HL-60 (cell line): ENCODE measurements at regions not wholly inside any gene's neighbourhood (a gene's known extent, or its start where the extent isn't known, plus 50 kb on each side); places are given as distances from the start of the nearest gene placed in this dataset.

Experiments
- DNase-seq, 2 experiments: peaks; one replicate each; pipeline ENCODE4 v3.0.0-alpha.2; 2010 to 2020; ENCODE audit warnings: low read depth in 1 of 2, low spot score in 1 of 2
- H3K27ac ChIP-seq: fragments of 250-450 bp; sonication (Bioruptor Pico); replicated peaks from 2 replicates; pipeline ENCODE4 v1.5.1; 2020; ENCODE audit warnings: mild to moderate bottlenecking, moderate library complexity
- H3K27me3 ChIP-seq: fragments of 250-450 bp; sonication (Bioruptor Pico); 2 replicates; pipeline ENCODE4 v1.5.1; 2021; ENCODE audit warnings: mild to moderate bottlenecking, moderate library complexity; ENCODE audit not compliant: insufficient read depth, poor library complexity, severe bottlenecking
- H3K4me3 ChIP-seq: replicated peaks from 2 replicates; pipeline ENCODE4 v1.5.1; 2011; ENCODE audit warnings: mild to moderate bottlenecking, control low read depth, low read length; ENCODE audit not compliant: insufficient read depth
- GABPA ChIP-seq: IDR thresholded peaks from 2 replicates; pipeline ENCODE4 v1.6.1; 2012; ENCODE audit warnings: low read depth
- POLR2AphosphoS5 ChIP-seq: IDR thresholded peaks from 2 replicates; pipeline ENCODE4 v1.6.1; 2012; ENCODE audit warnings: low read depth
- SPI1 ChIP-seq: IDR thresholded peaks from 2 replicates; pipeline ENCODE4 v1.6.1; 2012; ENCODE audit warnings: low read depth, mild to moderate bottlenecking, borderline replicate concordance
- TF ChIP-seq, protein P1 (sequence below): IDR thresholded peaks from 2 replicates; pipeline ENCODE4 v1.6.1; 2012; ENCODE audit warnings: low read depth; ENCODE audit not compliant: insufficient replicate concordance
- TF ChIP-seq, protein P2 (sequence below): IDR thresholded peaks from one replicate; pipeline ENCODE4 v1.5.1; 2011; ENCODE audit warnings: low read length, control low read depth, inconsistent platforms; ENCODE audit not compliant: insufficient read depth

DNA sequence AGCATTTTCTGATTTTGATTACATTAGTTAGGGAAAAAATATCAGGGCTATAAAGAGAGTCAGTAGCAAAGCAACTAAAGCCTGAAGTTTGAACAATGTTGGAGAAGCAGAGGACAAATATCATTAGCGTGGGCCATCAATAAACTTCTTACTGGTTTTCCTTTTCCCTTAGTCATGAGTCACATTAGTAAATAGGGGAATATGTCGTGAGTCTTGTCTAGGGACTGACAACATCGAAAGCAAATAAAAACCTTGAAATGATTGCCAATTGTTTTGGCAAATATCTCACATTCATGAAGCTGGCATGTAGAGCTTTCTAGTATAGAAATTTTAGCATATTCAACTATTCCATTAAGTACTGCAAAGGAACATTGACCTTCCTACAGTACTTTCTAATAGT is 806.0 kb upstream of the SORCS1 start:
- TF ChIP-seq SPI1 (no peak), GABPA (no peak), POLR2AphosphoS5 (no peak)
- TF ChIP-seq, protein P1, sequence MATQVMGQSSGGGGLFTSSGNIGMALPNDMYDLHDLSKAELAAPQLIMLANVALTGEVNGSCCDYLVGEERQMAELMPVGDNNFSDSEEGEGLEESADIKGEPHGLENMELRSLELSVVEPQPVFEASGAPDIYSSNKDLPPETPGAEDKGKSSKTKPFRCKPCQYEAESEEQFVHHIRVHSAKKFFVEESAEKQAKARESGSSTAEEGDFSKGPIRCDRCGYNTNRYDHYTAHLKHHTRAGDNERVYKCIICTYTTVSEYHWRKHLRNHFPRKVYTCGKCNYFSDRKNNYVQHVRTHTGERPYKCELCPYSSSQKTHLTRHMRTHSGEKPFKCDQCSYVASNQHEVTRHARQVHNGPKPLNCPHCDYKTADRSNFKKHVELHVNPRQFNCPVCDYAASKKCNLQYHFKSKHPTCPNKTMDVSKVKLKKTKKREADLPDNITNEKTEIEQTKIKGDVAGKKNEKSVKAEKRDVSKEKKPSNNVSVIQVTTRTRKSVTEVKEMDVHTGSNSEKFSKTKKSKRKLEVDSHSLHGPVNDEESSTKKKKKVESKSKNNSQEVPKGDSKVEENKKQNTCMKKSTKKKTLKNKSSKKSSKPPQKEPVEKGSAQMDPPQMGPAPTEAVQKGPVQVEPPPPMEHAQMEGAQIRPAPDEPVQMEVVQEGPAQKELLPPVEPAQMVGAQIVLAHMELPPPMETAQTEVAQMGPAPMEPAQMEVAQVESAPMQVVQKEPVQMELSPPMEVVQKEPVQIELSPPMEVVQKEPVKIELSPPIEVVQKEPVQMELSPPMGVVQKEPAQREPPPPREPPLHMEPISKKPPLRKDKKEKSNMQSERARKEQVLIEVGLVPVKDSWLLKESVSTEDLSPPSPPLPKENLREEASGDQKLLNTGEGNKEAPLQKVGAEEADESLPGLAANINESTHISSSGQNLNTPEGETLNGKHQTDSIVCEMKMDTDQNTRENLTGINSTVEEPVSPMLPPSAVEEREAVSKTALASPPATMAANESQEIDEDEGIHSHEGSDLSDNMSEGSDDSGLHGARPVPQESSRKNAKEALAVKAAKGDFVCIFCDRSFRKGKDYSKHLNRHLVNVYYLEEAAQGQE, result no peak
- TF ChIP-seq, protein P2, sequence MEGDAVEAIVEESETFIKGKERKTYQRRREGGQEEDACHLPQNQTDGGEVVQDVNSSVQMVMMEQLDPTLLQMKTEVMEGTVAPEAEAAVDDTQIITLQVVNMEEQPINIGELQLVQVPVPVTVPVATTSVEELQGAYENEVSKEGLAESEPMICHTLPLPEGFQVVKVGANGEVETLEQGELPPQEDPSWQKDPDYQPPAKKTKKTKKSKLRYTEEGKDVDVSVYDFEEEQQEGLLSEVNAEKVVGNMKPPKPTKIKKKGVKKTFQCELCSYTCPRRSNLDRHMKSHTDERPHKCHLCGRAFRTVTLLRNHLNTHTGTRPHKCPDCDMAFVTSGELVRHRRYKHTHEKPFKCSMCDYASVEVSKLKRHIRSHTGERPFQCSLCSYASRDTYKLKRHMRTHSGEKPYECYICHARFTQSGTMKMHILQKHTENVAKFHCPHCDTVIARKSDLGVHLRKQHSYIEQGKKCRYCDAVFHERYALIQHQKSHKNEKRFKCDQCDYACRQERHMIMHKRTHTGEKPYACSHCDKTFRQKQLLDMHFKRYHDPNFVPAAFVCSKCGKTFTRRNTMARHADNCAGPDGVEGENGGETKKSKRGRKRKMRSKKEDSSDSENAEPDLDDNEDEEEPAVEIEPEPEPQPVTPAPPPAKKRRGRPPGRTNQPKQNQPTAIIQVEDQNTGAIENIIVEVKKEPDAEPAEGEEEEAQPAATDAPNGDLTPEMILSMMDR, result no peak
- no peaks in the 10 kb centered on the region for H3K27me3 ChIP-seq
- no peak overlapping the region for H3K4me3 ChIP-seq
- no peak for DNase-seq
- no peak overlapping the region for H3K27ac ChIP-seq

DNA sequence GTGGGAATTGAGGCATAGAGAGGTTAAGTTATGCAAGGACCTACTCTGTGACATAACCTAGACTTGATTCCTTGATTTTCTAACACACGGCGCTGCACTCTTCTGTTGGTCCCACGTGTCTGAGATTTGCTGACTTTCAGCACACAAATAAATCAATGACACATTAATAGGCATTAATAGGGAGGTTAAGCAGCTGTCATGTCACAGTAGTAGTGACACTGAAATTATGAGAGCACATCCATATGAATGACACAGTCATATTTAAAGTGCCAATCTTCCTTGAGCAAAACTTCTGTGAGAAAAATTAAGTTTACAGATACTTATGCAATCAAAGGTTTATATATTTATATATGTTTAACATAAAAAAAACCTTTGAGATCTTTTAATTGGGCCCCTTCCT is 805.4 kb upstream of the SORCS1 start:
- no peak overlapping the region for H3K27ac ChIP-seq
- no peak for DNase-seq
- no peak overlapping the region for H3K4me3 ChIP-seq
- H3K27me3 ChIP-seq, result no peaks in the 10 kb centered on the region
- no peak for TF ChIP-seq SPI1
- TF ChIP-seq, protein P1, result no peak
- TF ChIP-seq, protein P2, result no peak
- TF ChIP-seq GABPA, result no peak
- TF ChIP-seq POLR2AphosphoS5, result no peak

DNA sequence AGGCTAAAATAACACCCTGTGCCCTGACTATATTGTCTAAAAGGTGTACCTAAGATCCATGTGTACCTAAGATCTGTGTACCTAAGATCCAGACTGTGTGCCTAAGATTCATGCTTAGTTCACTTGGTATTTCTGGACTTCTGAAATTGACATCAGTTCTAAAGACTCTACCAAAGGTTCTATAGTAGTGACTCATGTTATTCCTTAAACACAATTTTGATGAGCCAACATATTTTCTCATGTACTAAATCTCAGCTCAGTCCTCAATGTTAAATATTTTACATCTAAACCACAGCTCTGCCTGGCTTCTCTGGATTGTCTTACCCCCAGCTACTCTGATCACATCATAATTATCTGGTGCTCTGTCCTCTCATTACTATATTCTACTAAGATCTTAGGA is 802.3 kb upstream of the SORCS1 start:
- DNase-seq, result no peak
- Histone ChIP-seq H3K27me3 (no peaks in the 10 kb centered on the region), H3K4me3 (no peak overlapping the region), H3K27ac (no peak overlapping the region)
- TF ChIP-seq GABPA (no peak), POLR2AphosphoS5 (no peak), SPI1 (no peak)
- TF ChIP-seq, protein P2, result no peak
- TF ChIP-seq, protein P1, result no peak
